ENCODE measurements at regions not wholly inside any gene's neighbourhood (a gene's known extent, or its start where the extent isn't known, plus 50 kb on each side); places are given as distances from the start of the nearest gene placed in this dataset.

GRCh38 chr3:1734494-1735122 lies 364.1 kb upstream of the CNTN4 start:
- no peaks in the 10 kb centered on the region for H3K36me3 Mint-ChIP-seq
- POLR2A ChIA-PET, result no interaction called here
- DNase-seq, result no peak
- peaks cover 6% of the 10 kb centered on the region for H3K9me3 Mint-ChIP-seq
- no peak overlapping the region for H3K27ac Mint-ChIP-seq
- H3K4me3 Mint-ChIP-seq, result no peak overlapping the region
- H3K4me1 Mint-ChIP-seq, result no peaks in the 10 kb centered on the region
- no peaks in the 10 kb centered on the region for H3K27me3 Mint-ChIP-seq
- ATAC-seq (ENCODE audit: low read depth), result no peak

- Mint-ChIP-seq H3K4me3 (no peak overlapping the region), H3K9me3 (peaks cover 3% of the 10 kb centered on the region), H3K27me3 (no peaks in the 10 kb centered on the region), H3K27ac (no peak overlapping the region), H3K4me1 (no peaks in the 10 kb centered on the region), H3K36me3 (no peaks in the 10 kb centered on the region)
- ATAC-seq (ENCODE audit: low read depth) (no peak), DNase-seq (no peak)
- POLR2A ChIA-PET, result no interaction called here
Measured at GRCh38 chr3:1752205-1752604, 346.5 kb upstream of the CNTN4 start.

- no peak for ATAC-seq (ENCODE audit: low read depth)
- H3K4me3 Mint-ChIP-seq, result no peak overlapping the region
- no peak for DNase-seq
- H3K9me3 Mint-ChIP-seq, result peaks cover 3% of the 10 kb centered on the region
- H3K36me3 Mint-ChIP-seq, result no peaks in the 10 kb centered on the region
- H3K27me3 Mint-ChIP-seq, result no peaks in the 10 kb centered on the region
- POLR2A ChIA-PET, result no interaction called here
- no peak overlapping the region for H3K27ac Mint-ChIP-seq
- H3K4me1 Mint-ChIP-seq, result no peaks in the 10 kb centered on the region
Measured at GRCh38 chr3:1766384-1766783, 332.3 kb upstream of the CNTN4 start.

GRCh38 chr3:1773679-1774078 lies 325.0 kb upstream of the CNTN4 start:
- Mint-ChIP-seq H3K4me1 (no peaks in the 10 kb centered on the region), H3K36me3 (no peaks in the 10 kb centered on the region), H3K9me3 (peaks cover 4% of the 10 kb centered on the region), H3K4me3 (no peak overlapping the region), H3K27me3 (no peaks in the 10 kb centered on the region), H3K27ac (no peak overlapping the region)
- DNase-seq (no peak), ATAC-seq (ENCODE audit: low read depth) (no peak)
- POLR2A ChIA-PET, result no interaction called here

- ATAC-seq (ENCODE audit: low read depth), result no peak
- POLR2A ChIA-PET, result no interaction called here
- no peak overlapping the region for H3K4me3 Mint-ChIP-seq
- DNase-seq, result no peak
- H3K27ac Mint-ChIP-seq, result no peak overlapping the region
- no peaks in the 10 kb centered on the region for H3K4me1 Mint-ChIP-seq
- H3K36me3 Mint-ChIP-seq, result no peaks in the 10 kb centered on the region
- H3K27me3 Mint-ChIP-seq, result no peaks in the 10 kb centered on the region
- peaks cover 4% of the 10 kb centered on the region for H3K9me3 Mint-ChIP-seq
Measured at GRCh38 chr3:1774597-1774996, 324.1 kb upstream of the CNTN4 start.

- no peaks in the 10 kb centered on the region for H3K4me1 Mint-ChIP-seq
- POLR2A ChIA-PET, result no interaction called here
- H3K27ac Mint-ChIP-seq, result no peak overlapping the region
- H3K27me3 Mint-ChIP-seq, result no peaks in the 10 kb centered on the region
- H3K9me3 Mint-ChIP-seq, result peaks cover 4% of the 10 kb centered on the region
- H3K36me3 Mint-ChIP-seq, result no peaks in the 10 kb centered on the region
- DNase-seq, result no peak
- no peak overlapping the region for H3K4me3 Mint-ChIP-seq
- ATAC-seq (ENCODE audit: low read depth), result no peak
Measured at GRCh38 chr3:1775321-1775720, 323.3 kb upstream of the CNTN4 start.

- H3K27me3 Mint-ChIP-seq, result no peaks in the 10 kb centered on the region
- peaks cover 2% of the 10 kb centered on the region for H3K9me3 Mint-ChIP-seq
- ATAC-seq (ENCODE audit: low read depth), result no peak
- no peaks in the 10 kb centered on the region for H3K4me1 Mint-ChIP-seq
- no peak overlapping the region for H3K4me3 Mint-ChIP-seq
- no peaks in the 10 kb centered on the region for H3K36me3 Mint-ChIP-seq
- no peak for DNase-seq
- H3K27ac Mint-ChIP-seq, result no peak overlapping the region
- POLR2A ChIA-PET, result no interaction called here
Measured at GRCh38 chr3:1783995-1784394, 314.7 kb upstream of the CNTN4 start.

- no peaks in the 10 kb centered on the region for H3K4me1 Mint-ChIP-seq
- H3K36me3 Mint-ChIP-seq, result no peaks in the 10 kb centered on the region
- ATAC-seq (ENCODE audit: low read depth), result no peak
- no peak overlapping the region for H3K27ac Mint-ChIP-seq
- DNase-seq, result no peak
- H3K4me3 Mint-ChIP-seq, result no peak overlapping the region
- no peaks in the 10 kb centered on the region for H3K27me3 Mint-ChIP-seq
- H3K9me3 Mint-ChIP-seq, result peaks cover 2% of the 10 kb centered on the region
- POLR2A ChIA-PET, result no interaction called here
Measured at GRCh38 chr3:1787094-1787493, 311.6 kb upstream of the CNTN4 start.

- Mint-ChIP-seq H3K27me3 (no peaks in the 10 kb centered on the region), H3K4me3 (no peak overlapping the region), H3K27ac (no peak overlapping the region), H3K4me1 (no peaks in the 10 kb centered on the region), H3K36me3 (no peaks in the 10 kb centered on the region), H3K9me3 (peaks cover 1% of the 10 kb centered on the region)
- no peak for DNase-seq
- no peak for ATAC-seq (ENCODE audit: low read depth)
- POLR2A ChIA-PET, result no interaction called here
Measured at GRCh38 chr3:1792466-1792865, 306.2 kb upstream of the CNTN4 start.

GRCh38 chr3:1798711-1799405 lies 299.8 kb upstream of the CNTN4 start:
- Mint-ChIP-seq H3K36me3 (no peaks in the 10 kb centered on the region), H3K9me3 (peaks cover 7% of the 10 kb centered on the region), H3K4me1 (no peaks in the 10 kb centered on the region), H3K27ac (no peak overlapping the region), H3K4me3 (no peak overlapping the region), H3K27me3 (no peaks in the 10 kb centered on the region)
- no peak for ATAC-seq (ENCODE audit: low read depth)
- DNase-seq, result no peak
- POLR2A ChIA-PET, result no interaction called here

- no peak overlapping the region for H3K4me3 Mint-ChIP-seq
- no peaks in the 10 kb centered on the region for H3K36me3 Mint-ChIP-seq
- no peak for DNase-seq
- no peak overlapping the region for H3K27ac Mint-ChIP-seq
- ATAC-seq (ENCODE audit: low read depth), result no peak
- POLR2A ChIA-PET, result no interaction called here
- no peaks in the 10 kb centered on the region for H3K4me1 Mint-ChIP-seq
- H3K9me3 Mint-ChIP-seq, result peaks cover 20% of the 10 kb centered on the region
- no peaks in the 10 kb centered on the region for H3K27me3 Mint-ChIP-seq
Measured at GRCh38 chr3:1805331-1805730, 293.3 kb upstream of the CNTN4 start.

GRCh38 chr3:1808590-1808989 lies 290.1 kb upstream of the CNTN4 start:
- DNase-seq (no peak), ATAC-seq (ENCODE audit: low read depth) (no peak)
- POLR2A ChIA-PET, result no interaction called here
- Mint-ChIP-seq H3K27me3 (no peaks in the 10 kb centered on the region), H3K4me3 (no peak overlapping the region), H3K36me3 (no peaks in the 10 kb centered on the region), H3K27ac (no peak overlapping the region), H3K9me3 (peaks cover 15% of the 10 kb centered on the region), H3K4me1 (no peaks in the 10 kb centered on the region)

- POLR2A ChIA-PET, result no interaction called here
- Mint-ChIP-seq H3K36me3 (no peaks in the 10 kb centered on the region), H3K9me3 (peaks cover 2% of the 10 kb centered on the region), H3K4me3 (no peak overlapping the region), H3K4me1 (no peaks in the 10 kb centered on the region), H3K27ac (no peak overlapping the region), H3K27me3 (no peaks in the 10 kb centered on the region)
- no peak for DNase-seq
- no peak for ATAC-seq (ENCODE audit: low read depth)
Measured at GRCh38 chr3:1823867-1824266, 274.8 kb upstream of the CNTN4 start.

- no peaks in the 10 kb centered on the region for H3K4me1 Mint-ChIP-seq
- DNase-seq, result no peak
- no peak overlapping the region for H3K4me3 Mint-ChIP-seq
- POLR2A ChIA-PET, result no interaction called here
- ATAC-seq (ENCODE audit: low read depth), result no peak
- H3K27ac Mint-ChIP-seq, result no peak overlapping the region
- peaks cover 2% of the 10 kb centered on the region for H3K9me3 Mint-ChIP-seq
- H3K27me3 Mint-ChIP-seq, result no peaks in the 10 kb centered on the region
- H3K36me3 Mint-ChIP-seq, result no peaks in the 10 kb centered on the region
Measured at GRCh38 chr3:1824359-1824758, 274.3 kb upstream of the CNTN4 start.

Measured in activated naive CD8-positive, alpha-beta T cell treated with anti-CD3 and anti-CD28 coated beads, Interleukin-2, amount 10 ng/mL, durations not matched to agents 7 days and 5 days (primary cell).